ENCODE measurements at regions not wholly inside any gene's neighbourhood (a gene's known extent, or its start where the extent isn't known, plus 50 kb on each side); places are given as distances from the start of the nearest gene placed in this dataset.

GRCh38 chr1:55420929-55421716 lies 206.0 kb upstream of the USP24 start:
- DNase-seq, result no peak

GRCh38 chr1:55420026-55420425 lies 204.9 kb upstream of the USP24 start:
- DNase-seq, result no peak

- no peak for DNase-seq
Measured at GRCh38 chr1:55418208-55419000, 203.2 kb upstream of the USP24 start.

- DNase-seq, result no peak
Measured at GRCh38 chr1:55416164-55416842, 201.1 kb upstream of the USP24 start.

- no peak for DNase-seq
Measured at GRCh38 chr1:55413286-55413685, 198.1 kb upstream of the USP24 start.

- no peak for DNase-seq
Measured at GRCh38 chr1:55412060-55412459, 196.9 kb upstream of the USP24 start.

GRCh38 chr1:55402671-55403464 lies 187.7 kb upstream of the USP24 start:
- no peak for DNase-seq

GRCh38 chr1:55402142-55402541 lies 187.0 kb upstream of the USP24 start:
- DNase-seq, result no peak

GRCh38 chr1:55400508-55400907 lies 185.3 kb upstream of the USP24 start:
- DNase-seq, result no peak

GRCh38 chr1:55399346-55399745 lies 184.2 kb upstream of the USP24 start:
- DNase-seq, result no peak

GRCh38 chr1:55396381-55396891 lies 181.3 kb upstream of the USP24 start:
- no peak for DNase-seq

- DNase-seq, result no peak
Measured at GRCh38 chr1:55388960-55389359, 173.8 kb upstream of the USP24 start.

- no peak for DNase-seq
Measured at GRCh38 chr1:55387145-55387544, 172.0 kb upstream of the USP24 start.

GRCh38 chr1:55386456-55386855 lies 171.3 kb upstream of the USP24 start:
- no peak for DNase-seq

GRCh38 chr1:55385402-55386018 lies 170.3 kb upstream of the USP24 start:
- DNase-seq, result no peak

GRCh38 chr1:55384637-55385036 lies 169.5 kb upstream of the USP24 start:
- DNase-seq, result no peak

GRCh38 chr1:55382806-55383305 lies 167.7 kb upstream of the USP24 start:
- no peak for DNase-seq

GRCh38 chr1:55381983-55382382 lies 166.8 kb upstream of the USP24 start:
- no peak for DNase-seq

- DNase-seq, result no peak
Measured at GRCh38 chr1:55381491-55381890, 166.3 kb upstream of the USP24 start.

GRCh38 chr1:55380355-55380970 lies 165.3 kb upstream of the USP24 start:
- no peak for DNase-seq

GRCh38 chr1:55378582-55378981 lies 163.4 kb upstream of the USP24 start:
- peak; percentile 3 for DNase-seq

- DNase-seq, result no peak
Measured at GRCh38 chr1:55376897-55377296, 161.7 kb upstream of the USP24 start.
